GM18868 (cell line): ENCODE measurements at regions not wholly inside any gene's neighbourhood (a gene's known extent, or its start where the extent isn't known, plus 50 kb on each side); places are given as distances from the start of the nearest gene placed in this dataset.

Source experiments
- ATAC-seq: cut with Tn5 transposase; IDR thresholded peaks from one replicate; pipeline ENCODE4 v1.9.1; 2021; ENCODE audit warnings: mild to moderate bottlenecking, moderate library complexity; ENCODE audit not compliant: unreplicated experiment

GRCh38 chr2:158049129-158049855, 52.4 kb upstream of the UPP2 start:
- no peak for ATAC-seq

GRCh38 chr2:158048327-158048726, 53.3 kb upstream of the UPP2 start:
- no peak for ATAC-seq

GRCh38 chr2:158047156-158047611, 54.5 kb upstream of the UPP2 start:
- ATAC-seq = no peak

- ATAC-seq = no peak
These were observed 55.4 kb upstream of the UPP2 start for GRCh38 chr2:158046121-158046880.

GRCh38 chr2:158045362-158045761, 56.3 kb upstream of the UPP2 start:
- ATAC-seq = no peak

GRCh38 chr2:158043181-158043948, 58.3 kb upstream of the UPP2 start:
- no peak for ATAC-seq

GRCh38 chr2:158042666-158043065, 59.0 kb upstream of the UPP2 start:
- no peak for ATAC-seq

- ATAC-seq = no peak
These were observed 59.4 kb upstream of the UPP2 start for GRCh38 chr2:158042245-158042644.

GRCh38 chr2:158041400-158041799, 60.3 kb upstream of the UPP2 start:
- no peak for ATAC-seq

GRCh38 chr2:158038901-158039300, 62.8 kb upstream of the UPP2 start:
- no peak for ATAC-seq

GRCh38 chr2:158034198-158034866, 67.3 kb upstream of the UPP2 start:
- ATAC-seq = peak; percentile 81

- ATAC-seq = no peak
These were observed 70.3 kb upstream of the UPP2 start for GRCh38 chr2:158031371-158031770.

- no peak for ATAC-seq
These were observed 76.2 kb upstream of the UPP2 start for GRCh38 chr2:158025255-158025996.

GRCh38 chr2:158024288-158024898, 77.3 kb upstream of the UPP2 start:
- peak; percentile 88 for ATAC-seq

GRCh38 chr2:158022888-158023287, 78.8 kb upstream of the UPP2 start:
- no peak for ATAC-seq

- no peak for ATAC-seq
These were observed 80.5 kb upstream of the UPP2 start for GRCh38 chr2:158021226-158021625.

GRCh38 chr2:158015428-158016076, 86.1 kb upstream of the UPP2 start:
- no peak for ATAC-seq

- no peak for ATAC-seq
These were observed 87.8 kb upstream of the UPP2 start for GRCh38 chr2:158013891-158014290.

GRCh38 chr2:158011055-158011771, 90.5 kb upstream of the UPP2 start:
- no peak for ATAC-seq
